HFFc6 (cell line): ENCODE measurements at regions not wholly inside any gene's neighbourhood (a gene's known extent, or its start where the extent isn't known, plus 50 kb on each side); places are given as distances from the start of the nearest gene placed in this dataset.

Source experiments
- DNase-seq: peaks from one replicate; pipeline ENCODE4 v3.0.0-alpha.2; 2018
- H3K27ac Mint-ChIP-seq: 2 replicates; pipeline ENCODE4 v1.8.0; 2020; ENCODE audit warnings: mild to moderate bottlenecking, mixed read lengths
- H3K27me3 Mint-ChIP-seq: 2 replicates; pipeline ENCODE4 v1.8.0; 2021; ENCODE audit warnings: mild to moderate bottlenecking, moderate library complexity, mixed read lengths; ENCODE audit not compliant: insufficient read depth
- H3K36me3 Mint-ChIP-seq: 2 replicates; pipeline ENCODE4 v1.8.0; 2021; ENCODE audit warnings: low read depth, mixed read lengths
- H3K4me1 Mint-ChIP-seq: 2 replicates; pipeline ENCODE4 v1.8.0; 2020; ENCODE audit warnings: low read depth, mixed read lengths
- H3K4me3 Mint-ChIP-seq: 2 replicates; pipeline ENCODE4 v1.8.0; 2020; ENCODE audit warnings: mild to moderate bottlenecking, moderate library complexity, mixed read lengths
- H3K9me3 Mint-ChIP-seq: 2 replicates; pipeline ENCODE4 v1.8.0; 2020; ENCODE audit warnings: mild to moderate bottlenecking, mixed read lengths
- TF ChIP-seq, protein P1 (sequence below): fragments of 200-600 bp; sonication (generic); IDR thresholded peaks from 2 replicates; pipeline ENCODE4 v1.5.0; 2021; ENCODE audit warnings: antibody characterized with exemption, mild to moderate bottlenecking

DNA sequence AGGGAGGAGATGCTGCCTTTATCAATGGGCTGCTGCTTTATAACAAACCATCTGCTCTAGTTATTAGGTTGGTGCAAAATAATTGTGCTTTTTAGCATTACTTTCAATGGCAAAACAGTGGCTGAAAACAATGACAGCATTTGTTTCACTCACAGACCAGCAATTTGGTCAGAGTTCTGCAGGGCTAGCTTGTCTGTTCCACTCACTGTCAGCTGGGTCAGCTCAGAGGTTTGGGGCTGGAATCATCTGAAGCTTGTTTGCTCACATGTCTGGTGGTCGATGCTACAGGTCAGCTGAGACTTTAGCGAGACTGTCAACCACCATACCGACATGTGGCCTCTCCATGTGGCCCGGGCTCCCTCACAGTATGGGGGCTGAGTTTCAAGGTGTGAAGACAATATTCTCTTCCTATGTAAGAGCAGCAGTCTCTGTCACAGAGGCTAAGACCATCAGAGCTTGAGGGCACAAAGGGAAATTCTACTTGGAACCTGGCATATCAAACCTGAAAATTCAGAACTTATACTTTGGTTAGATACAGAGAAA, 81.3 kb upstream of the LIMCH1 start:
- H3K4me1 Mint-ChIP-seq = peaks cover 52% of the 10 kb centered on the region; the same call in 1 of the 2 replicates
- TF ChIP-seq, protein P1, sequence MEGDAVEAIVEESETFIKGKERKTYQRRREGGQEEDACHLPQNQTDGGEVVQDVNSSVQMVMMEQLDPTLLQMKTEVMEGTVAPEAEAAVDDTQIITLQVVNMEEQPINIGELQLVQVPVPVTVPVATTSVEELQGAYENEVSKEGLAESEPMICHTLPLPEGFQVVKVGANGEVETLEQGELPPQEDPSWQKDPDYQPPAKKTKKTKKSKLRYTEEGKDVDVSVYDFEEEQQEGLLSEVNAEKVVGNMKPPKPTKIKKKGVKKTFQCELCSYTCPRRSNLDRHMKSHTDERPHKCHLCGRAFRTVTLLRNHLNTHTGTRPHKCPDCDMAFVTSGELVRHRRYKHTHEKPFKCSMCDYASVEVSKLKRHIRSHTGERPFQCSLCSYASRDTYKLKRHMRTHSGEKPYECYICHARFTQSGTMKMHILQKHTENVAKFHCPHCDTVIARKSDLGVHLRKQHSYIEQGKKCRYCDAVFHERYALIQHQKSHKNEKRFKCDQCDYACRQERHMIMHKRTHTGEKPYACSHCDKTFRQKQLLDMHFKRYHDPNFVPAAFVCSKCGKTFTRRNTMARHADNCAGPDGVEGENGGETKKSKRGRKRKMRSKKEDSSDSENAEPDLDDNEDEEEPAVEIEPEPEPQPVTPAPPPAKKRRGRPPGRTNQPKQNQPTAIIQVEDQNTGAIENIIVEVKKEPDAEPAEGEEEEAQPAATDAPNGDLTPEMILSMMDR = no peak
- H3K4me3 Mint-ChIP-seq = no peak overlapping the region
- H3K36me3 Mint-ChIP-seq = peaks cover 5% of the 10 kb centered on the region; the same call in 1 of the 2 replicates
- H3K27me3 Mint-ChIP-seq = peaks cover 10% of the 10 kb centered on the region
- H3K9me3 Mint-ChIP-seq = no peaks in the 10 kb centered on the region
- no peak for DNase-seq
- H3K27ac Mint-ChIP-seq = no peak overlapping the region

DNA sequence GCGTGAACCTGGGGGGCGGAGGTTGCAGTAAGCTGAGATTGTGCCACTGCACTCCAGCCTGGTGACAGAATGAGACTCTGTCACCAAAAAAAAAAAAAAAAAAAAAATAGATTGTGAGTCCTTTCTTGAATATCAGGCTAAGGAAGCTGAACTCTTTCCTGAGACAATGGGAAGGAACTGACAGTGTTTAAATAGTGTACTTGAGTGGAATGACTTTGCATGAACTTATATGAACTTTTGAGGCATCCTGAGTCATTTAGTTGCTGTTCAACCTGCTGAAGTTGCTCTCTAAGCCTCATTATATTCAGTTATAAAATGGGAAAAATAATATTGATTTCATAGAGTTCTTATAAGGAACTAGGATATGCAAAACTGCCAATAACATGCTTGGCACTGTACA, 79.3 kb upstream of the LIMCH1 start:
- Mint-ChIP-seq H3K4me3 (no peak overlapping the region), H3K27me3 (peaks cover 7% of the 10 kb centered on the region), H3K4me1 (peaks cover 53% of the 10 kb centered on the region; the same call in 1 of the 2 replicates), H3K36me3 (no peaks in the 10 kb centered on the region; the same call in 1 of the 2 replicates), H3K27ac (no peak overlapping the region), H3K9me3 (no peaks in the 10 kb centered on the region)
- TF ChIP-seq, protein P1 = no peak
- DNase-seq = no peak

DNA sequence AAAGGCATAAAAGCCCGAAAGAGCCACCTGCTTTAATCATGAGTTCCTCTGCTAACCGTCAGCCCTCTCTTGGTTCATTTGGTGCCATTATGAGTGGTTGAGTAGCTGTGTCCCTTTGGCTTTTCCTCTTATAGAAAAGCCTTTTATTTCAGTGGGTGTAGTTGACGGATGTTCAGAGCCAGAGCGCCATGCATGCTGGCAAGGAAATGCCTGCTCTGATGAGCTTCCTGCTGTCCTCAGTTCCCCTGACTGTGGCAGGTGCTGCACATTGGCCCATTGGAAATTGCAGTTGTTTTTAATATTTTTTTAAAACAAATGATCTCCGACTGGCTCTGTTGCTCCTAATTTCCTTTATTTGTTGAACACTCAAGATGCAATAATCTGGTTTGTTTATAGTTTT, 77.3 kb upstream of the LIMCH1 start:
- TF ChIP-seq, protein P1 = no peak
- H3K4me3 Mint-ChIP-seq = no peak overlapping the region
- H3K9me3 Mint-ChIP-seq = no peaks in the 10 kb centered on the region
- H3K27me3 Mint-ChIP-seq = peaks cover 8% of the 10 kb centered on the region
- no peak overlapping the region for H3K27ac Mint-ChIP-seq
- no peaks in the 10 kb centered on the region; the same call in 1 of the 2 replicates for H3K36me3 Mint-ChIP-seq
- H3K4me1 Mint-ChIP-seq = peaks cover 53% of the 10 kb centered on the region; the same call in 1 of the 2 replicates
- DNase-seq = no peak

DNA sequence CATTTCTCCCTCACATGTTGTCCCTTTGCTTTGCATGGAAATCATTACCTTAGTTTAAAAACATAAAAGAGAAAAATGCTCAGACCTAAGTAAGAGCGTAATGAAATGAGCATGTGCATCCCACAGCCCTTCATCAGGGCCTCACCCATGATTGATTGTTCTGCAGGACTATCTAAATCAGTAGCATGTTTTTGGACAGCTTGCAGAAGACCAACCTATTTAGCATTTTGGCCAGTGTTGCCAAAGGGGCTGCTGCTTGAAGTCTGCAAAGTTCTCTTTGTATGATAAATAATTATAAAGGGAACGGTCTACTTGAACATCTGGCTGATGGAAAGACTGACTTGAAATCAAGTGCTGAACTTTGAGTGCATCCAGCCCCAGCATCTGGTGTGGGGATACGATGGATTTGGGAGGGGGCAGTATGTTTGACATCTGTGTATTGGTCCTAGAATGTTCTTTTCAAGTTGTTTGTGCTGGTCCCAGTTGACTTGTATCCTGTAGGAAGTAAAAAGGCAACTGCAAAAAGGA, 76.1 kb upstream of the LIMCH1 start:
- Mint-ChIP-seq H3K4me1 (peaks cover 54% of the 10 kb centered on the region; the same call in 1 of the 2 replicates), H3K27ac (peak overlapping the region; percentile 2; the same call in 1 of the 2 replicates), H3K27me3 (peaks cover 8% of the 10 kb centered on the region), H3K4me3 (no peak overlapping the region; the same call in 1 of the 2 replicates), H3K36me3 (no peaks in the 10 kb centered on the region; the same call in 1 of the 2 replicates), H3K9me3 (no peaks in the 10 kb centered on the region)
- TF ChIP-seq, protein P1 = no peak
- DNase-seq = no peak

DNA sequence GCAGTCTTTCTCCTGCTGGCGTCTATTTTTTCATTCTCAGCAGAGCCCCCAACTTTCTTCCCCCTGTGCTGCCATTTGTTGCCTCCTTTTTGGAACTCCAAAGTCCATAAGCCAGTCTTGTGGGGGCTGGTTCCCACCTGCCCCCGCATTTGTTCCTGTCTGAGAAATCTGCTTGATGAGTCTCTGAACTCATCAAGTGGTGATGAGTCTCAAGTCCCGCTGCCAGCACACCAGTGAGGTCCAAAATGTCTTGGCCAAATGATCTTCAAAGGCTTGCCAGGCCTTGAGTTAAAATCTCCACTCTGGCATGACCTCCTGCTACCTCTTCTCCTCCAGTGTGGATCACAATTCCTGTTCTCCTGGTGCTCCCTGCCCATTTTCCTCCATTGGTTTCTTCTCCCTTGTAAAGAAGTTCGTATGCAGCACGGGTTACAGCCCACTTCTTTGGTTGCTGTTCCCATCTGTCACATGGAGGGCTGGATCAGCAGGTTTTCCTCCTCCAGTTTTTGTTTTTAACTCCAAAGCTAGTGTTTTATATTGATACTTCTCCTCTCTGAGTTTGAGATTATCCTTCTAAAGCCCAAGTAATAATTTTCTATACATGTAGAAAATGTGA, 72.7 kb upstream of the LIMCH1 start:
- Mint-ChIP-seq H3K36me3 (peaks cover 3% of the 10 kb centered on the region; the same call in 1 of the 2 replicates), H3K4me3 (peak overlapping the region; percentile 16; the same call in 1 of the 2 replicates), H3K27ac (no peak overlapping the region; the same call in 1 of the 2 replicates), H3K27me3 (peaks cover 10% of the 10 kb centered on the region), H3K9me3 (no peaks in the 10 kb centered on the region), H3K4me1 (peaks cover 67% of the 10 kb centered on the region; the same call in 1 of the 2 replicates)
- TF ChIP-seq, protein P1 = no peak
- no peak for DNase-seq
